Stimulated activated CD8-positive, alpha-beta memory T cell treated with anti-CD3 and anti-CD28 coated beads, Interleukin-4, amount 100 ng/mL, for 24 hours (primary cell): ENCODE measurements at regions not wholly inside any gene's neighbourhood (a gene's known extent, or its start where the extent isn't known, plus 50 kb on each side); places are given as distances from the start of the nearest gene placed in this dataset.

Source experiments
- DNase-seq: peaks from one replicate; pipeline ENCODE4 v3.0.0-alpha.2; 2020; ENCODE audit warnings: low read depth

- no peak for DNase-seq
Observed at GRCh38 chr11:134624166-134624920, 212.3 kb upstream of the B3GAT1 start.

GRCh38 chr11:134623711-134624110 lies 211.7 kb upstream of the B3GAT1 start:
- no peak for DNase-seq

- no peak for DNase-seq
Observed at GRCh38 chr11:134622458-134622857, 210.4 kb upstream of the B3GAT1 start.

GRCh38 chr11:134617360-134617759 lies 205.3 kb upstream of the B3GAT1 start:
- DNase-seq = no peak

GRCh38 chr11:134616038-134616437 lies 204.0 kb upstream of the B3GAT1 start:
- DNase-seq = no peak

GRCh38 chr11:134615041-134615615 lies 203.1 kb upstream of the B3GAT1 start:
- DNase-seq = no peak

GRCh38 chr11:134614141-134614540 lies 202.1 kb upstream of the B3GAT1 start:
- no peak for DNase-seq

- no peak for DNase-seq
Observed at GRCh38 chr11:134613646-134614045, 201.6 kb upstream of the B3GAT1 start.

- DNase-seq = no peak
Observed at GRCh38 chr11:134612140-134613030, 200.3 kb upstream of the B3GAT1 start.

GRCh38 chr11:134611537-134611936 lies 199.5 kb upstream of the B3GAT1 start:
- DNase-seq = no peak

GRCh38 chr11:134610116-134610910 lies 198.3 kb upstream of the B3GAT1 start:
- no peak for DNase-seq

- no peak for DNase-seq
Observed at GRCh38 chr11:134609361-134610115, 197.5 kb upstream of the B3GAT1 start.

GRCh38 chr11:134607963-134608750 lies 196.1 kb upstream of the B3GAT1 start:
- DNase-seq = no peak

GRCh38 chr11:134606251-134606650 lies 194.2 kb upstream of the B3GAT1 start:
- no peak for DNase-seq

- DNase-seq = no peak
Observed at GRCh38 chr11:134604886-134605285, 192.8 kb upstream of the B3GAT1 start.

GRCh38 chr11:134599299-134599771 lies 187.3 kb upstream of the B3GAT1 start:
- DNase-seq = no peak

GRCh38 chr11:134598368-134598767 lies 186.3 kb upstream of the B3GAT1 start:
- DNase-seq = no peak

GRCh38 chr11:134597452-134597851 lies 185.4 kb upstream of the B3GAT1 start:
- no peak for DNase-seq

GRCh38 chr11:134596404-134596803 lies 184.4 kb upstream of the B3GAT1 start:
- DNase-seq = no peak

- DNase-seq = peak; percentile 46
Observed at GRCh38 chr11:134592391-134592990, 180.4 kb upstream of the B3GAT1 start.
